Liver (tissue), 3 donors: ENCODE measurements at regions not wholly inside any gene's neighbourhood (a gene's known extent, or its start where the extent isn't known, plus 50 kb on each side); places are given as distances from the start of the nearest gene placed in this dataset.

Source experiments
- GABPA ChIP-seq, 2 donors: IDR thresholded peaks in 1 of 2; conservative IDR thresholded peaks in 1 of 2; 2 replicates each; pipeline ENCODE4 v1.6.1; 2016; ENCODE audit warnings: antibody characterized with exemption in 2 of 2, mild to moderate bottlenecking in 1 of 2, moderate library complexity in 1 of 2
- RXRA ChIP-seq, 2 donors: IDR thresholded peaks; 2 replicates each; pipeline ENCODE4 v1.6.1; 2017 to 2018; ENCODE audit warnings: antibody characterized with exemption in 2 of 2, mild to moderate bottlenecking in 1 of 2
- YY1 ChIP-seq: IDR thresholded peaks from 2 replicates; pipeline ENCODE4 v1.6.1; 2016; ENCODE audit warnings: antibody characterized with exemption, mild to moderate bottlenecking
- TF ChIP-seq, protein P1 (sequence below): IDR thresholded peaks from 2 replicates; pipeline ENCODE4 v1.6.1; 2016; ENCODE audit warnings: antibody characterized with exemption
- TF ChIP-seq, protein P2 (sequence below): fragments of 150-350 bp; IDR thresholded peaks from 2 replicates; pipeline ENCODE4 v1.5.1; 2017; ENCODE audit warnings: improper control_type of control experiment, low read depth, low read length; ENCODE audit not compliant: missing input control
- TF ChIP-seq, protein P3 (sequence below): IDR thresholded peaks from 2 replicates; pipeline ENCODE4 v1.6.1; 2016; ENCODE audit warnings: antibody characterized with exemption, mild to moderate bottlenecking
- TF ChIP-seq, protein P4 (sequence below): IDR thresholded peaks from 2 replicates; pipeline ENCODE4 v1.6.1; 2016; ENCODE audit warnings: antibody characterized with exemption
- donor health status: healthy.
- donor health status: healthy.

GRCh38 chr2:65834771-65835475 lies 402.5 kb upstream of the SPRED2 start:
- TF ChIP-seq, protein P1, sequence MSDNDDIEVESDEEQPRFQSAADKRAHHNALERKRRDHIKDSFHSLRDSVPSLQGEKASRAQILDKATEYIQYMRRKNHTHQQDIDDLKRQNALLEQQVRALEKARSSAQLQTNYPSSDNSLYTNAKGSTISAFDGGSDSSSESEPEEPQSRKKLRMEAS, result no peak
- TF ChIP-seq, protein P2, sequence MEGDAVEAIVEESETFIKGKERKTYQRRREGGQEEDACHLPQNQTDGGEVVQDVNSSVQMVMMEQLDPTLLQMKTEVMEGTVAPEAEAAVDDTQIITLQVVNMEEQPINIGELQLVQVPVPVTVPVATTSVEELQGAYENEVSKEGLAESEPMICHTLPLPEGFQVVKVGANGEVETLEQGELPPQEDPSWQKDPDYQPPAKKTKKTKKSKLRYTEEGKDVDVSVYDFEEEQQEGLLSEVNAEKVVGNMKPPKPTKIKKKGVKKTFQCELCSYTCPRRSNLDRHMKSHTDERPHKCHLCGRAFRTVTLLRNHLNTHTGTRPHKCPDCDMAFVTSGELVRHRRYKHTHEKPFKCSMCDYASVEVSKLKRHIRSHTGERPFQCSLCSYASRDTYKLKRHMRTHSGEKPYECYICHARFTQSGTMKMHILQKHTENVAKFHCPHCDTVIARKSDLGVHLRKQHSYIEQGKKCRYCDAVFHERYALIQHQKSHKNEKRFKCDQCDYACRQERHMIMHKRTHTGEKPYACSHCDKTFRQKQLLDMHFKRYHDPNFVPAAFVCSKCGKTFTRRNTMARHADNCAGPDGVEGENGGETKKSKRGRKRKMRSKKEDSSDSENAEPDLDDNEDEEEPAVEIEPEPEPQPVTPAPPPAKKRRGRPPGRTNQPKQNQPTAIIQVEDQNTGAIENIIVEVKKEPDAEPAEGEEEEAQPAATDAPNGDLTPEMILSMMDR, result no peak
- TF ChIP-seq, protein P3, sequence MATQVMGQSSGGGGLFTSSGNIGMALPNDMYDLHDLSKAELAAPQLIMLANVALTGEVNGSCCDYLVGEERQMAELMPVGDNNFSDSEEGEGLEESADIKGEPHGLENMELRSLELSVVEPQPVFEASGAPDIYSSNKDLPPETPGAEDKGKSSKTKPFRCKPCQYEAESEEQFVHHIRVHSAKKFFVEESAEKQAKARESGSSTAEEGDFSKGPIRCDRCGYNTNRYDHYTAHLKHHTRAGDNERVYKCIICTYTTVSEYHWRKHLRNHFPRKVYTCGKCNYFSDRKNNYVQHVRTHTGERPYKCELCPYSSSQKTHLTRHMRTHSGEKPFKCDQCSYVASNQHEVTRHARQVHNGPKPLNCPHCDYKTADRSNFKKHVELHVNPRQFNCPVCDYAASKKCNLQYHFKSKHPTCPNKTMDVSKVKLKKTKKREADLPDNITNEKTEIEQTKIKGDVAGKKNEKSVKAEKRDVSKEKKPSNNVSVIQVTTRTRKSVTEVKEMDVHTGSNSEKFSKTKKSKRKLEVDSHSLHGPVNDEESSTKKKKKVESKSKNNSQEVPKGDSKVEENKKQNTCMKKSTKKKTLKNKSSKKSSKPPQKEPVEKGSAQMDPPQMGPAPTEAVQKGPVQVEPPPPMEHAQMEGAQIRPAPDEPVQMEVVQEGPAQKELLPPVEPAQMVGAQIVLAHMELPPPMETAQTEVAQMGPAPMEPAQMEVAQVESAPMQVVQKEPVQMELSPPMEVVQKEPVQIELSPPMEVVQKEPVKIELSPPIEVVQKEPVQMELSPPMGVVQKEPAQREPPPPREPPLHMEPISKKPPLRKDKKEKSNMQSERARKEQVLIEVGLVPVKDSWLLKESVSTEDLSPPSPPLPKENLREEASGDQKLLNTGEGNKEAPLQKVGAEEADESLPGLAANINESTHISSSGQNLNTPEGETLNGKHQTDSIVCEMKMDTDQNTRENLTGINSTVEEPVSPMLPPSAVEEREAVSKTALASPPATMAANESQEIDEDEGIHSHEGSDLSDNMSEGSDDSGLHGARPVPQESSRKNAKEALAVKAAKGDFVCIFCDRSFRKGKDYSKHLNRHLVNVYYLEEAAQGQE, result no peak
- TF ChIP-seq RXRA (IDR thresholded peaks at IDR 0.05) (no peak), GABPA (IDR thresholded peaks at IDR 0.05 in 1 of 2, conservative IDR thresholded peaks at IDR 0.05 in 1 of 2) (no peak), YY1 (no peak)
- TF ChIP-seq, protein P4, sequence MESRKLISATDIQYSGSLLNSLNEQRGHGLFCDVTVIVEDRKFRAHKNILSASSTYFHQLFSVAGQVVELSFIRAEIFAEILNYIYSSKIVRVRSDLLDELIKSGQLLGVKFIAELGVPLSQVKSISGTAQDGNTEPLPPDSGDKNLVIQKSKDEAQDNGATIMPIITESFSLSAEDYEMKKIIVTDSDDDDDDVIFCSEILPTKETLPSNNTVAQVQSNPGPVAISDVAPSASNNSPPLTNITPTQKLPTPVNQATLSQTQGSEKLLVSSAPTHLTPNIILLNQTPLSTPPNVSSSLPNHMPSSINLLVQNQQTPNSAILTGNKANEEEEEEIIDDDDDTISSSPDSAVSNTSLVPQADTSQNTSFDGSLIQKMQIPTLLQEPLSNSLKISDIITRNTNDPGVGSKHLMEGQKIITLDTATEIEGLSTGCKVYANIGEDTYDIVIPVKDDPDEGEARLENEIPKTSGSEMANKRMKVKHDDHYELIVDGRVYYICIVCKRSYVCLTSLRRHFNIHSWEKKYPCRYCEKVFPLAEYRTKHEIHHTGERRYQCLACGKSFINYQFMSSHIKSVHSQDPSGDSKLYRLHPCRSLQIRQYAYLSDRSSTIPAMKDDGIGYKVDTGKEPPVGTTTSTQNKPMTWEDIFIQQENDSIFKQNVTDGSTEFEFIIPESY, result no peak
